ENCODE measurements at regions not wholly inside any gene's neighbourhood (a gene's known extent, or its start where the extent isn't known, plus 50 kb on each side); places are given as distances from the start of the nearest gene placed in this dataset.

- Mint-ChIP-seq H3K27ac (no peak overlapping the region), H3K9me3 (ENCODE audit: insufficient read depth) (no peaks in the 10 kb centered on the region), H3K4me3 (no peak overlapping the region), H3K27me3 (no peaks in the 10 kb centered on the region), H3K4me1 (no peaks in the 10 kb centered on the region)
- Histone ChIP-seq H2AFZ (ENCODE audit: insufficient read depth, low read depth, low read length, poor library complexity, severe bottlenecking) (no peak overlapping the region), H3K27me3 (replicated peaks in 1 of 4; ENCODE audit: control extremely low read depth in 1 of 4, control insufficient read depth in 3 of 4, insufficient read depth in 4 of 4, low read length in 3 of 4) (no peaks in the 10 kb centered on the region), H3K27ac (ENCODE audit: low read length in 2 of 2) (no peak overlapping the region), H3K4me1 (ENCODE audit: control insufficient read depth in 2 of 2, insufficient read depth in 2 of 2, low read length in 2 of 2) (no peaks in the 10 kb centered on the region), H4K20me1 (ENCODE audit: control insufficient read depth, insufficient read depth, low read length, poor library complexity, severe bottlenecking) (no peaks in the 10 kb centered on the region), H3K9me3 (ENCODE audit: control extremely low read depth in 1 of 3, control insufficient read depth in 2 of 3, insufficient read depth in 1 of 3, low read length in 2 of 3) (no peaks in the 10 kb centered on the region), H3K9ac (ENCODE audit: low read length) (no peak overlapping the region), H3K4me2 (replicated peaks; ENCODE audit: low read depth, low read length, poor library complexity, severe bottlenecking) (no peak overlapping the region), H3K79me2 (ENCODE audit: control insufficient read depth, insufficient read depth, low read length) (no peaks in the 10 kb centered on the region), H3K36me3 (replicated peaks in 1 of 2; ENCODE audit: control extremely low read depth in 1 of 2, control insufficient read depth in 1 of 2, extremely low read depth in 1 of 2, insufficient read depth in 2 of 2, low read length in 1 of 2) (no peaks in the 10 kb centered on the region), H3K4me3 (ENCODE audit: control extremely low read depth in 1 of 5, extremely low read depth in 1 of 5, insufficient read depth in 1 of 5, low read depth in 2 of 5, low read length in 4 of 5) (no peak overlapping the region)
- ChIA-PET CTCF (no interaction called here), POLR2A (no interaction called here)
- intact Hi-C loops (cut with micrococcal nuclease), result no loop called here
- ATAC-seq (ENCODE audit: low read depth), result no peak
- no peak for DNase-seq
- TF ChIP-seq CTCF (IDR thresholded peaks at IDR 0.05), result no peak
- TF ChIP-seq EZH2 (IDR thresholded peaks at IDR 0.05; ENCODE audit: borderline replicate concordance, insufficient read depth, low read depth, low read length, poor library complexity, severe bottlenecking), result no peak
Observed at GRCh38 chr13:85013006-85013405, 786.2 kb downstream of the SLITRK6 start.

GRCh38 chr13:85009447-85009846 lies 789.8 kb downstream of the SLITRK6 start:
- no peak overlapping the region for H3K9ac ChIP-seq (ENCODE audit: low read length)
- ATAC-seq (ENCODE audit: low read depth), result no peak
- no peak overlapping the region for H3K27ac Mint-ChIP-seq
- no peaks in the 10 kb centered on the region for H3K79me2 ChIP-seq (ENCODE audit: control insufficient read depth, insufficient read depth, low read length)
- no peaks in the 10 kb centered on the region for H3K4me1 ChIP-seq (ENCODE audit: control insufficient read depth in 2 of 2, insufficient read depth in 2 of 2, low read length in 2 of 2)
- H3K4me1 Mint-ChIP-seq, result no peaks in the 10 kb centered on the region
- WGBS (ENCODE audit: insufficient coverage), result no CpG with 5 or more reads among the region's 3 CpGs
- TF ChIP-seq CTCF (IDR thresholded peaks at IDR 0.05), result no peak
- TF ChIP-seq EZH2 (IDR thresholded peaks at IDR 0.05; ENCODE audit: borderline replicate concordance, insufficient read depth, low read depth, low read length, poor library complexity, severe bottlenecking), result no peak
- no peaks in the 10 kb centered on the region for H3K36me3 ChIP-seq (replicated peaks in 1 of 2; ENCODE audit: control extremely low read depth in 1 of 2, control insufficient read depth in 1 of 2, extremely low read depth in 1 of 2, insufficient read depth in 2 of 2, low read length in 1 of 2)
- intact Hi-C loops (cut with micrococcal nuclease), result no loop called here
- DNase-seq, result no peak
- H3K9me3 ChIP-seq (ENCODE audit: control extremely low read depth in 1 of 3, control insufficient read depth in 2 of 3, insufficient read depth in 1 of 3, low read length in 2 of 3), result no peaks in the 10 kb centered on the region
- H3K27ac ChIP-seq (ENCODE audit: low read length in 2 of 2), result no peak overlapping the region
- no peak overlapping the region for H3K4me2 ChIP-seq (replicated peaks; ENCODE audit: low read depth, low read length, poor library complexity, severe bottlenecking)
- no peak overlapping the region for H3K4me3 ChIP-seq (ENCODE audit: control extremely low read depth in 1 of 5, extremely low read depth in 1 of 5, insufficient read depth in 1 of 5, low read depth in 2 of 5, low read length in 4 of 5)
- POLR2A ChIA-PET, result no interaction called here
- no peak overlapping the region for H3K4me3 Mint-ChIP-seq
- no peaks in the 10 kb centered on the region for H3K27me3 Mint-ChIP-seq
- H3K27me3 ChIP-seq (replicated peaks in 1 of 4; ENCODE audit: control extremely low read depth in 1 of 4, control insufficient read depth in 3 of 4, insufficient read depth in 4 of 4, low read length in 3 of 4), result no peaks in the 10 kb centered on the region
- H3K9me3 Mint-ChIP-seq (ENCODE audit: insufficient read depth), result no peaks in the 10 kb centered on the region
- no peak overlapping the region for H2AFZ ChIP-seq (ENCODE audit: insufficient read depth, low read depth, low read length, poor library complexity, severe bottlenecking)
- no peaks in the 10 kb centered on the region for H4K20me1 ChIP-seq (ENCODE audit: control insufficient read depth, insufficient read depth, low read length, poor library complexity, severe bottlenecking)
- CTCF ChIA-PET, result no interaction called here

Measured in B cell (primary cell).